Fibroblast of skin of abdomen (primary cell): ENCODE measurements at regions not wholly inside any gene's neighbourhood (a gene's known extent, or its start where the extent isn't known, plus 50 kb on each side); places are given as distances from the start of the nearest gene placed in this dataset.
"Not testable (repeated sequence)": the region's sequence is repeated elsewhere in the genome, so short reads cannot be mapped to it uniquely, and the experiment has no call there.

Source experiments
- DNase-seq: peaks from one replicate; pipeline ENCODE4 v3.0.0-alpha.2; 2013

DNA sequence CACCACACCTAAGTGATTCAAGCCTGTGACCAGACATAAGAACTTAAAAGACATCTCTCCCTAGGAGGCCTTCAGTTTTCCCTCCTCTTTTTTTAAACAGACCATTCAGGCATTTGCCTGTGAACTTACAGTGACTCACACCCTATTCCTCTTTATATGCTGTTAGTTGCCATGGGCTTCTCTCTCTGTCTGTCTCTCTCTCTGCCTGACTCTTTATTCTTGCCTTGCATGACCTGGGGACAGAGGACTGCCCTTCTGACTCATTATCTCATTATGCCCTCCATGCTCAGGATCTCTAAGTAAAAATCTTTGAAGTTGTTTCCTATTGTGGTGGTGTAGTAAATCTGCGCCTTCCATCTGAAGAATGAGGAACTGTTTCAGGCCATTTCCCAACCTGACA is 442.2 kb upstream of the MAN1A1 start:
- no peak for DNase-seq

DNA sequence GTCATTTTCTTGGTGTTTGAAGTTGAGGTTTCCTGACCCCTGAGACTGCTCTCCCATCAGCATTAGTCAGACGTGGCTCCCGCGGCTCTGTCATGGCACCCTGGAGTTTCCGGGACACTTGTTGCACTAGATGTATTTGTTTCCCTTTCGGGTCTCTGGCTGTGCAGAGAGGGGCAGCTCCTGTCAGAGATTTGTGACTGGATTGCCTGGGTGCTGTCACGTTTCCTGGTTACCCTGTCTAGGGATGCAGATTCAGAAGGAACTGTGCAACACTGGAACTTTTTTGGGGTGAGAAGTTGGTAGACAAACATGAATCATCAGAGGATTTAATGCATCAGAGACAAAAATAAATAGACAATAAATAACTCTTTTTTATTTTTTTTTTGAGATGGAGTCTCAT is 431.8 kb upstream of the MAN1A1 start:
- DNase-seq, result no peak

GRCh38 chr6:119768201-119768600 is 418.6 kb upstream of the MAN1A1 start:
- no peak for DNase-seq

DNA sequence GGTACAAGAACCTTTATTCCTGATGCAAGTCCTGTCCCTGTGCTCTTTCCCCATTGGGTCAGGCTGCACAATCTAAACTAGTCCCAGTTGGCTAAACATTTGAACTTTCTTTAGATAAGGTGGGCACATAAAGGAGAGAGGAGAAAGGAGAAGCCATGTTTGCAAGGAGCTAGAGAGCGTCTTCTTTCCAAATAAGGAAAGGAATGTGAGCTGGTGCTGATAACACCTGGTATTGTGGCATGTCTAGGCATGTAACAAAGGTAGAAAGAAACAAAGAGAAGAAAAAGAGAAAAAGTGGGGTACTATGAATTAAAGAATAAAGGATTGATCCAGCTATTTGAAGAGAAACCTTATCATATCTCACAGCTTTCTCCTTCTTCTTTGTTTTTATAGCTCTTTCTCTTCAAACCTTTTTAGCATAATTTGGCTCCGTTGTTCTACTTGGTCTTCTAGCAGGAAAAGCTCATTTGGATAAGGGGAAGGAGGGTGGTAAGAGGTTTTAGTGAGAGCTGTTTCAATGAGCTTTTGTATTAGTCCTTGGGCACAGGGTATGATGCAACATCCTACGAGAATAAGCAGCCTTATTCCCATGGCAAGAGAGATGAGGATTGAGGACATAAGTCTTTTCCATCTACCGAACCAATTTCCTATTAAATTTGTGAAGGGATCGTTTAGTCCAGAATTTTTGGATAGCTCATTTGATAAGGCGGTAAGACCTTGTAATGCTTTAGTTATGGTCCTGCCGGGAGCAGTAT is 415.5 kb upstream of the MAN1A1 start:
- DNase-seq, result no peak

DNA sequence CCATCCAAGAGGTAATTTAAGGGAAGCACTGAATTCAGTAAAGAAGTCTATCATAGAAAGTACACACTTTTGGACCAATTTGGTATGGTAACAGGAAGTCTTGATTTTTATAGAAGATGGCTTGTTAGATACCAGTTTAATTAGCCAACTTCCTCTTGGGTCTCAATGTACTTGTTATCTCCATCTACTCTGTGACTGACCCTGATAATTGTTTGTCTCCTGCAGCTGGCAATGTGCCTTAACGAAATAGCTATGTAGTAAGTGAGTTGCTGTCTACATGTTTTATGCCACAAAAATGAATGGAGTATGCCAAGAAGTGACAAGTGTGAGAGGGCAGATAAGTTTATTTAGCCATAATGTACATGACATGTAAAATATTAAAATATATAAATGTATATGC is 410.5 kb upstream of the MAN1A1 start:
- no peak for DNase-seq

DNA sequence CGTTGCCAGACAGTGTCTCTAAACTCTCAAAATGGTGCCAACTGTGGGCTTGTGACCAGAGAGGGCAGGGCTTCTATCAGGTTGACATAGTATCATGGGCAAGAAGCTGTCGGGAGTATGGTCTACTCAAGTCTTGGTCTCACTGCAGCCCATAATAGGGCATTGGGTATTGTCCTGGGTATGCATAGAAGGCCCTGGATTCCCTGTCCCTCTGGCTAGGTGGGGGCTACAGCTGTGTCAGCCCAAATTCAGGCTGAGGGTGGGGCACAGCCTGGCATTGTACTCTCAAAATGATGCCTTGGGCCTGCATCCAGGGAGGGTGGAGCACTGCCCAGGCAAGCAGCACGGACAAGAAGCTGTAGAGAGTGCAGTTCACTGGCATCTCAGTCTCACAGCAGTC is 408.8 kb upstream of the MAN1A1 start:
- no peak for DNase-seq

DNA sequence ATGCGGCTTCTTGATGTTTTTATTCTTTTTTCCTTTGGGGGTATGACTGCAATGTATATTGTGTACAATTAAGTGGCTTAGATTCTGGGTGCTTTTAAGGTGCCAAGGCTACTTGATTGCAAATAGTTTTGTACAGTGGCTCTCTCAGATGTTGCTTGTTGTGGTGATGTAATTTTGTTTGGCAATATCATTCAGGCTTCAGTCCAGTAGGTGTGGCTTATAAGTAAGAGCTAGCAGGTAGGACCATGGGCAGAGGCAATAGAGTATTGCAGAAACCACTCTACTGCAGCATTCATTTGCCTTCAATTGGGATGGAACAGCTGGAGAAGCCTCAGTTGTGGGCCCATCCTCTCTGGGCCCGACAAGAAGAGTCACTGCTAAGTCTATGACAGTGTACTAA is 407.9 kb upstream of the MAN1A1 start:
- no peak for DNase-seq

DNA sequence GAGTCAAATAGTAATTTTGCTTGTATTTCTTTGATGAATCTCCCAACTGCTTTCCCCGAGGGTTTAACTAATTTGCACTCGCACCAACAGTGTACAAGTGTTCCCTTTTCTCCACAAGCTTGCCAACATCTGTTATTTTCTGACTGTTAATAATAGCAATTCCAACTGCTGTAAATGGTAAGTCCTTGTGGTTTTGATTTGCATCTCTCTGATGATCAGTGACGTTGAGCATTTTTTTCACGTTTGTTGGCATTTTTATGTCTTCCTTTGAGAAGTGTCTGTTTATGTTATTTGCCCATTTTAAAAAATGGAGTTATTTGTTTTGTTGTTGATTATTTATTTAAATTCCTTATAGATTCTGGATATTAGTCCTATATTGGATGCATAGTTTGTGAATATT is 399.8 kb upstream of the MAN1A1 start:
- peak; percentile 57 for DNase-seq

DNA sequence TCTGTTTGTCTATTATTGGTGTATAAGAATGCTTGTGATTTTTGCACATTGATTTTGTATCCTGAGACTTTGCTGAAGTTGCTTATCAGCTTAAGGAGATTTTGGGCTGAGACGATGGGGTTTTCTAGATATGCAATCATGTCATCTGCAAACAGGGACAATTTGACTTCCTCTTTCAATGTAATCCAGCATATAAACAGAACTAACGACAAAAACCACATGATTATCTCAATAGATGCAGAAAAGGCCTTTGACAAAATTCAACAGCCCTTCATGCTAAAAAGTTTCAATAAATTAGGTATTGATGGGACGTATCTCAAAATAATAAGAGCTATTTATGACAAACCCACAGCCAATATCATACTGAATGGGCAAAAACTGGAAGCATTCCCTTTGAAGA is 399.0 kb upstream of the MAN1A1 start:
- not testable (repeated sequence) for DNase-seq

GRCh38 chr6:119742188-119742803 is 392.7 kb upstream of the MAN1A1 start:
- peak; percentile 45 for DNase-seq

GRCh38 chr6:119739769-119740168 is 390.2 kb upstream of the MAN1A1 start:
- no peak for DNase-seq

GRCh38 chr6:119738425-119738824 is 388.9 kb upstream of the MAN1A1 start:
- peak; percentile 10 for DNase-seq

- DNase-seq, result no peak
These were observed 386.9 kb upstream of the MAN1A1 start for GRCh38 chr6:119736296-119737021.

DNA sequence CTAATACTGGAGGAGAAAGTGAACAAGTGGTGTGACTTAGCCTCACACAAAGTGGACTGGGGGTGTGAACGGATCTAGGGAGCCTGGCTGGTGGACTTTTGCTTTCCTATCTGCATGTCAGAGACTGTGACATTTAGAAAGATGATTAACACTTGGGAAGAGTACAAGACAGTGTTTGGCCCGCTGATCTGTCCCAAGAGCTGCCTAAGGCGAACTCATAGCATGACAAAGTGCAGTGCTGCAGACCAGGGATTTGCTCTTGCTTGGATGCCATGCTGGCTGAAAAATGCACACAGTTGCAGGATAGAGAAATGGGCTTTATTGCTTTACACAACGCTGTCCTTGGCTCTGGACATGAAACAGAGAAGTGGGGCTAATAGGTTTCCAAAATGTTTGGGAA is 386.0 kb upstream of the MAN1A1 start:
- no peak for DNase-seq

DNA sequence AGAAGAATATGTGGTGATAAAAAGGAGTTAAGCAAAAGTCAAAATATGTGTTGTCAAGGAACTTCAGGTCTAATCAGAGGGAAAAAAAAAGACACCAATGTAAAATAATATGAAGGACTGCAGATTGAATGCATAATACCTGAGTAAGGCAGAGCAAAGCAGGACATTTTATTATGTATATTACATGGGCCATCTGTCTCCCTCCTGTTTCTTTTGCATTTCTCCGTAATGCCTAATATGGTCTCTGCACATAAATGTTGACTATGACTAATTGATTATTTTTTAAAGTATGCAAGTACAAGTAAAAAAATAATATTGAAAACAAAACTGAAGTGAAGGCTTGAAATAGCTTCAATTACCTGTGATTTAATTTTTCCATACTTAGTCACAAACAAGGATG is 384.7 kb upstream of the MAN1A1 start:
- DNase-seq, result no peak

DNA sequence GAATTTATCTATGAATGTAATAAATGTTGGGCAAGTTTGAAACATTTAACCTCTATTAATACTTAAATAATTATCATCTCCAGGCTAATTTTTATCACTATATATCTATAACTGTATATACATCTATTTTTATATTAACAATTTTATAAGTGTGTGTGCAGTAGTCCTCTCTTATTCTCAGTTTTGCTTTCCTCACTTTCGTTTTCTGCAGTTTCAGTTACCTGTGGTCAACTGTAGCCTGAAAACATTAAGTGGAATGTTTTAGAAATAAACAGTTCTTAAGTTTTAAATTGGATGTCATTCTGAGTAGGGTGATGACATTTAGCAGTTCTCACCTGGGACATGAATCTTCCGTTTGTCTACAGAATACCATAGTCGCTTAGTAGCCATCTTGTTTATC is 379.4 kb upstream of the MAN1A1 start:
- no peak for DNase-seq

GRCh38 chr6:119728220-119728750 is 378.7 kb upstream of the MAN1A1 start:
- no peak for DNase-seq

GRCh38 chr6:119727504-119728219 is 378.1 kb upstream of the MAN1A1 start:
- DNase-seq, result no peak

- DNase-seq, result not testable (repeated sequence)
These were observed 377.4 kb upstream of the MAN1A1 start for GRCh38 chr6:119726912-119727311.

- DNase-seq, result no peak
These were observed 376.5 kb upstream of the MAN1A1 start for GRCh38 chr6:119726086-119726485.

DNA sequence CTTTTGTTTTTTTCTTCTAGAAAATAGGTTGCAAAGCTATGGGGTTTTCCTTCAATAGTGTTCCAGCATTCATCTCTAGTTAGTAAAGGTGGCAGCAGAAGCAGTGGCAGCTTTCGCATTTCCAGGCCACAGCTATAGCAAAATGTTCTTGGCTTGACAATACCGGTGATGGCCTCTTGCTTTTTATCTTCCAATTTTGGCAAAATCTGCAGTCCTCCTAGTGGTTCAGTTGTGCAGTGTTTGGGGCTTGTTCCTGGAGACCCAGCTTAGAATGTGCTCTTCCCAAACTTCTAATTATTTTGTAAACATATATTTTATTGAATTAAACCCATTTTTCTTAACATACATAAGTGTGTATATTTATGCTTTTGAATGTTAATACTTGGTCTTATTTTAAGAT is 370.6 kb upstream of the MAN1A1 start:
- DNase-seq, result no peak

DNA sequence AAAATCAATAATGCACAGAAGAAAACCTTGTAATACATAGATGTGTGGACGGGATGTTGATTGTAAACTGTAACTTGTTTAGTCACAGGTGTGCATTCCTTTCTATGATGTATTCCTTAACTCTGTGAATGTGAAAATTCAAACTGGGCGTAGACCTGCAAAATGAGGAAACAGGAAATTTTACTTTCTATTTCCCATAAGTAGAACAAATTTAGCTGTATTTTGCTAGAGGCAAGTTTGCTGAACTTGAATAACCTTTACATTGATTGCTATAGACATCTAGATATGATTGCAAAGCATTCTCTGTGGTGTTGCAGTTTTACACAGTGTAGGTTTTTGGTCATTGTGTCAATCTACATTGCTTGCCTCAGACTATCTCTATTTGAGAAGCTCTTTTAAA is 368.4 kb upstream of the MAN1A1 start:
- DNase-seq, result no peak
